ENCODE measurements at regions not wholly inside any gene's neighbourhood (a gene's known extent, or its start where the extent isn't known, plus 50 kb on each side); places are given as distances from the start of the nearest gene placed in this dataset.
"Not testable (repeated sequence)": the region's sequence is repeated elsewhere in the genome, so short reads cannot be mapped to it uniquely, and the experiment has no call there.

DNA sequence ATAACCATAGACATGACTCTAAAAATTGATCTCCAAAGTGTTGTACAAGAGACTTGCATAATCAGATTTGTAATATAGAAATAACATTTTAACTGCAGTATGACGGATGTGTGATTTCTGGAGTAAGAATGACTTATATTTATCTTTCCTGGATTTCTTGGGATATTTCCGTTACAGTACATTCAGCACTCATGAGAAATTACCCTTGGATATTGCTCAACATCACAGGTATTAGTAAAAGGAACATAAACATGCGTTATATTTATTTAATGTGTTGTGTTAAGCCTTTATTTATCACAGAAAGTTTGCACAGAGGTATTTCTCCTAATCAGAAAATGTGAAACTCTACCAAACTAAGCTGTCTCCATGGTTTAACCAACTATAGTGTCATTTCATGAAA lies 1823.9 kb upstream of the C9orf72 start:
- Histone ChIP-seq H3K27ac (ENCODE audit: low read length) (no peak overlapping the region), H3K9me3 (no peaks in the 10 kb centered on the region), H3K36me3 (ENCODE audit: control insufficient read depth in 2 of 2, extremely low read depth in 1 of 2, insufficient read depth in 1 of 2, low read length in 1 of 2) (no peaks in the 10 kb centered on the region), H3K4me1 (ENCODE audit: control insufficient read depth in 1 of 2, extremely low read depth in 1 of 2, insufficient read depth in 2 of 2, low read length in 2 of 2) (no peaks in the 10 kb centered on the region), H3K4me3 (ENCODE audit: control insufficient read depth in 1 of 2, extremely low read depth in 1 of 2, low read length in 1 of 2) (no peak overlapping the region), H3K27me3 (replicated peaks in 1 of 2; ENCODE audit: control insufficient read depth in 2 of 2, extremely low read depth in 1 of 2, insufficient read depth in 2 of 2, low read length in 1 of 2) (no peaks in the 10 kb centered on the region)
- Mint-ChIP-seq H3K27me3 (no peaks in the 10 kb centered on the region), H3K4me3 (no peak overlapping the region), H3K27ac (no peak overlapping the region), H3K4me1 (no peaks in the 10 kb centered on the region), H3K9me3 (peaks cover 0 to 9% (median 8%) of the 10 kb centered on the region in 3 donors), H3K36me3 (no peaks in the 10 kb centered on the region)
- POLR2A ChIA-PET = no interaction called here
- ATAC-seq (replicated peaks in 1 of 4) (no peak), DNase-seq (no peak)
- WGBS (ENCODE audit: insufficient coverage) = no CpG with 5 or more reads among the region's 3 CpGs
- CTCF ChIA-PET = no interaction called here

DNA sequence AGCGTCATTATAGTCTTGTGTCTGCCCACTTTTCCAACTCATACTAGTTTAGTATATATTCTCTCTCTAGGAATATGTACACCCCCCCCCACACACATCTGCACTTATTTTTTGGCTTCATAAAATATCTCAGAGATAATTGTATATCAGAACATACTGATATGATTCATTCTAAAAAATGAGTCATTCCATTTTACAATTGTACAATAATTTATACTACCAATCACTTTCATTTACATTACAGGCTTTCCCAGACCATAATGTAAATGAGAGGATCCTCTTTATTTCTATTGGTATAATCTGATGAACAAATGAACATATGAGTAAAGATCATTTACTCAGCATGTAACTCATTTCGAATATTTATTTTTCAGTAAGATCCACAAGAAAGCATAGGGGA lies 1842.9 kb upstream of the C9orf72 start:
- Mint-ChIP-seq H3K27ac (no peak overlapping the region), H3K4me1 (no peaks in the 10 kb centered on the region), H3K36me3 (no peaks in the 10 kb centered on the region), H3K9me3 (peaks cover 0 to 3% (median 0%) of the 10 kb centered on the region in 3 donors), H3K27me3 (no peaks in the 10 kb centered on the region), H3K4me3 (no peak overlapping the region)
- H3K27me3 ChIP-seq (replicated peaks in 1 of 2; ENCODE audit: control insufficient read depth in 2 of 2, extremely low read depth in 1 of 2, insufficient read depth in 2 of 2, low read length in 1 of 2) = no peaks in the 10 kb centered on the region
- H3K27ac ChIP-seq (ENCODE audit: low read length) = no peak overlapping the region
- ChIA-PET CTCF (no interaction called here), POLR2A (no interaction called here)
- ATAC-seq (replicated peaks in 1 of 4) (no peak), DNase-seq (no peak)
- no peak overlapping the region for H3K4me3 ChIP-seq (ENCODE audit: control insufficient read depth in 1 of 2, extremely low read depth in 1 of 2, low read length in 1 of 2)
- WGBS (ENCODE audit: insufficient coverage) = no CpG with 5 or more reads among the region's 2 CpGs
- H3K36me3 ChIP-seq (ENCODE audit: control insufficient read depth in 2 of 2, extremely low read depth in 1 of 2, insufficient read depth in 1 of 2, low read length in 1 of 2) = no peaks in the 10 kb centered on the region
- H3K4me1 ChIP-seq (ENCODE audit: control insufficient read depth in 1 of 2, extremely low read depth in 1 of 2, insufficient read depth in 2 of 2, low read length in 2 of 2) = no peaks in the 10 kb centered on the region
- no peaks in the 10 kb centered on the region for H3K9me3 ChIP-seq

DNA sequence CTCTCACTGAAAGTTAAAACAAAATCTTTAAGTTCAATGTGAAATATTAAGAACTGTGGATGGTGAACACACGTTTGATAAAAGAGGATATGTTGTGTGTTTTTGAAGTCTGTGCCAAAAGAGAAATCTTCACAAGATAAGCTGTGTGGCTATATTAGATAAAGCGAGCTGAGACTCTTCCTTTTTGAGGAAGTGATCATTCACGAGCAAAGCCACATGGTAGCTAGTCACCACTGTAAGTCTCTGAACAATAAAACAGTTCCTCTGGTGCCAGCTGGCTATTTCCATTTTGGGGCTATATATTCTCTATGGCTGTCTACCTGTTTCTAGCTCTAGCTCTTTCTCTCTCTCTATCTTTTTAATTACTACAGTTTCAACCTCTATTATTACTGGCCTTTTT lies 1849.2 kb upstream of the C9orf72 start:
- no peak overlapping the region for H3K27ac ChIP-seq (ENCODE audit: low read length)
- Mint-ChIP-seq H3K36me3 (no peaks in the 10 kb centered on the region), H3K27ac (no peak overlapping the region), H3K4me1 (no peaks in the 10 kb centered on the region), H3K4me3 (no peak overlapping the region), H3K9me3 (peaks cover 0 to 9% (median 5%) of the 10 kb centered on the region in 3 donors), H3K27me3 (no peaks in the 10 kb centered on the region)
- ChIA-PET POLR2A (no interaction called here), CTCF (no interaction called here)
- H3K36me3 ChIP-seq (ENCODE audit: control insufficient read depth in 2 of 2, extremely low read depth in 1 of 2, insufficient read depth in 1 of 2, low read length in 1 of 2) = no peaks in the 10 kb centered on the region
- no peak for DNase-seq
- no peaks in the 10 kb centered on the region for H3K9me3 ChIP-seq
- no peaks in the 10 kb centered on the region for H3K4me1 ChIP-seq (ENCODE audit: control insufficient read depth in 1 of 2, extremely low read depth in 1 of 2, insufficient read depth in 2 of 2, low read length in 2 of 2)
- ATAC-seq (replicated peaks in 1 of 4) = no peak
- 0% methylated on average over 1 of the region's 3 CpGs for WGBS (ENCODE audit: insufficient coverage)
- no peak overlapping the region for H3K4me3 ChIP-seq (ENCODE audit: control insufficient read depth in 1 of 2, extremely low read depth in 1 of 2, low read length in 1 of 2)
- H3K27me3 ChIP-seq (replicated peaks in 1 of 2; ENCODE audit: control insufficient read depth in 2 of 2, extremely low read depth in 1 of 2, insufficient read depth in 2 of 2, low read length in 1 of 2) = no peaks in the 10 kb centered on the region

DNA sequence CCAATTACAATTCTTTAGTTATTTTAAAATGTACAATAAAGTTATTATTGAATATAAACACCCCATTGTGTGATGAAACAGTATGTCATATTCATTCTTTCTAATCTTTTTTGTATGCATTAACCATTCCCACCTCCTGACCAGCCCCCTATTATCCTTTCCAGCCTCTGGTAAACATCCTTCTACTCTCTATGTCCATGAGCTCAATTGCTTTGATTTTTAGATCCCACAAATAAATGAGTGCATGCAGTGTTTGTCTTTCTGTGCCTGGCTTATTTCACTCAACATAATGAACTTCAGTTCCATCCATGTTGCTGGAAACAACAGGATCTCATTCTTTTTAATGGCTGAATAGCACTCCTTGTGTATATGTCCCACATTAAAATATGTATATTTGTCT lies 1858.9 kb upstream of the C9orf72 start:
- H3K9me3 ChIP-seq = no peaks in the 10 kb centered on the region
- Mint-ChIP-seq H3K4me3 (no peak overlapping the region), H3K36me3 (no peaks in the 10 kb centered on the region), H3K9me3 (peaks cover 3 to 20% (median 14%) of the 10 kb centered on the region in 3 donors), H3K27ac (no peak overlapping the region), H3K4me1 (no peaks in the 10 kb centered on the region), H3K27me3 (no peaks in the 10 kb centered on the region)
- H3K27me3 ChIP-seq (replicated peaks in 1 of 2; ENCODE audit: control insufficient read depth in 2 of 2, extremely low read depth in 1 of 2, insufficient read depth in 2 of 2, low read length in 1 of 2) = no peaks in the 10 kb centered on the region
- H3K4me1 ChIP-seq (ENCODE audit: control insufficient read depth in 1 of 2, extremely low read depth in 1 of 2, insufficient read depth in 2 of 2, low read length in 2 of 2) = no peaks in the 10 kb centered on the region
- ChIA-PET CTCF (no interaction called here), POLR2A (no interaction called here)
- H3K27ac ChIP-seq (ENCODE audit: low read length) = no peak overlapping the region
- DNase-seq = no peak
- no peak overlapping the region for H3K4me3 ChIP-seq (ENCODE audit: control insufficient read depth in 1 of 2, extremely low read depth in 1 of 2, low read length in 1 of 2)
- no peak for ATAC-seq (replicated peaks in 1 of 4)
- no peaks in the 10 kb centered on the region for H3K36me3 ChIP-seq (ENCODE audit: control insufficient read depth in 2 of 2, extremely low read depth in 1 of 2, insufficient read depth in 1 of 2, low read length in 1 of 2)

DNA sequence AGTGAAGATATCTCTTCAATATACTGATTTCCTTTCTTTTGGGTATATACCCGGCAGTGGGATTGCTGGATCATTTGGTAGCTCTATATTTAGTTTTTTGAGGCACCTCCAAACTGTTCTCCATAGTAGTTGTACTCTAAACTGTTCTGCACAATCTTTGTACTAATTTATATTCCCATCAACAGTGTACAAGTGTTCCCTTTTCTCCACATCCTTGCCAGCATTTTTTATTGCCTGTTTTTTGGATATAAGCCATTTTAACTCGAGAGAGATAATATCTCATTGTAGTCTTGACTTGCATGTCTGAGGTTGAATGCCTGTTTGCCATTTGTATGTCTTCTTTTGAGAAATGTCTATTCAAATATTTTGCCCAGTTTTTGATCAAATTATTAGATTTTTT lies 1859.4 kb upstream of the C9orf72 start:
- WGBS (ENCODE audit: insufficient coverage) = no CpG with 5 or more reads among the region's 2 CpGs
- H3K27me3 ChIP-seq (replicated peaks in 1 of 2; ENCODE audit: control insufficient read depth in 2 of 2, extremely low read depth in 1 of 2, insufficient read depth in 2 of 2, low read length in 1 of 2); CTCF ChIA-PET; ATAC-seq (replicated peaks in 1 of 4); H3K4me1 Mint-ChIP-seq; H3K27me3 Mint-ChIP-seq; H3K9me3 ChIP-seq; H3K4me3 ChIP-seq (ENCODE audit: control insufficient read depth in 1 of 2, extremely low read depth in 1 of 2, low read length in 1 of 2); H3K4me1 ChIP-seq (ENCODE audit: control insufficient read depth in 1 of 2, extremely low read depth in 1 of 2, insufficient read depth in 2 of 2, low read length in 2 of 2); H3K27ac Mint-ChIP-seq; DNase-seq; H3K27ac ChIP-seq (ENCODE audit: low read length); H3K4me3 Mint-ChIP-seq; H3K36me3 ChIP-seq (ENCODE audit: control insufficient read depth in 2 of 2, extremely low read depth in 1 of 2, insufficient read depth in 1 of 2, low read length in 1 of 2); POLR2A ChIA-PET; H3K36me3 Mint-ChIP-seq: not testable (repeated sequence)
- peaks cover 3 to 20% (median 14%) of the 10 kb centered on the region in 3 donors for H3K9me3 Mint-ChIP-seq

DNA sequence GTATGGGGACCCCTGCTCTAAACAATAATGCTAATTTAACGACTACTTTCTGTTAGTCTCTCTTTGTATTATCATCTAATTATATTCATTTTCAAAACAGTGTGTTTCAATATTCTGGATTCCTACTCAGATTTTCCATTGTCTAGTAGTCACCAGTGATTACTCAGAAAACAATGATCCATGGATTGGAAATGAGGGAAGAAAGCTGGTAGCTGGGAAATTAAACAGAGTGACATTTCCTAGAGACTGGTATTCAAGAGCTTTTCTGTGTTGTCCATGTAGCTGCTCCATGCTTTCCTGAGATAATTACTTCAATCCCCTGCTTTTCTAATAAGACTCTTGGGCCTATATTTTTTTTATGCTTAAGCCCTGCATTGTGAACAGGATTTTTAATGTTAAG lies 1862.1 kb upstream of the C9orf72 start:
- no peak for DNase-seq
- H3K4me3 ChIP-seq (ENCODE audit: control insufficient read depth in 1 of 2, extremely low read depth in 1 of 2, low read length in 1 of 2) = no peak overlapping the region
- H3K27ac ChIP-seq (ENCODE audit: low read length) = no peak overlapping the region
- H3K36me3 Mint-ChIP-seq = no peaks in the 10 kb centered on the region
- no peaks in the 10 kb centered on the region for H3K9me3 ChIP-seq
- H3K27me3 Mint-ChIP-seq = no peaks in the 10 kb centered on the region
- no CpG with 5 or more reads among the region's 1 CpG for WGBS (ENCODE audit: insufficient coverage)
- no peaks in the 10 kb centered on the region for H3K4me1 ChIP-seq (ENCODE audit: control insufficient read depth in 1 of 2, extremely low read depth in 1 of 2, insufficient read depth in 2 of 2, low read length in 2 of 2)
- ChIA-PET CTCF (no interaction called here), POLR2A (no interaction called here)
- no peaks in the 10 kb centered on the region for H3K4me1 Mint-ChIP-seq
- no peak overlapping the region for H3K27ac Mint-ChIP-seq
- H3K9me3 Mint-ChIP-seq = peaks cover 3 to 16% (median 11%) of the 10 kb centered on the region in 3 donors
- H3K27me3 ChIP-seq (replicated peaks in 1 of 2; ENCODE audit: control insufficient read depth in 2 of 2, extremely low read depth in 1 of 2, insufficient read depth in 2 of 2, low read length in 1 of 2) = no peaks in the 10 kb centered on the region
- ATAC-seq (replicated peaks in 1 of 4) = no peak
- no peak overlapping the region for H3K4me3 Mint-ChIP-seq
- no peaks in the 10 kb centered on the region for H3K36me3 ChIP-seq (ENCODE audit: control insufficient read depth in 2 of 2, extremely low read depth in 1 of 2, insufficient read depth in 1 of 2, low read length in 1 of 2)

DNA sequence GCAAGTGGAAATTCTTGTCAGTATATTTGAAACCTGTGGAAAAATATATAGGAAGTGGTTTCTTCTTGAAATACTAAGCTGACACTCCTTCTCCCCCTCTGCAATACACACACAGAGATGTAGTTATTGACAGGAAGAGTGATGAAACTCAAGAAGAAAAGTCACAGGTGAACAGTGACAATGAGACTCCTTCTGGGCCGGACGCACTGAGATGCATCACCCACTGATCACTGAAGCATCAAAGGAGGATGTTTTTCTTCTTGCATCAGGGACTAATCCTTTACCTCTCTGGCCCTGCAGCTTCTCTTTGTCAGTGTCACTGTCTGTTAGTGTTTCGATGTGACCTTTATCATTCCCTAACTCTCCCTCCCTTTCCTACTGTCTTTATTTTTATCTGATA lies 1864.2 kb upstream of the C9orf72 start:
- Histone ChIP-seq H3K9me3 (no peaks in the 10 kb centered on the region), H3K4me1 (ENCODE audit: control insufficient read depth in 1 of 2, extremely low read depth in 1 of 2, insufficient read depth in 2 of 2, low read length in 2 of 2) (no peaks in the 10 kb centered on the region), H3K36me3 (ENCODE audit: control insufficient read depth in 2 of 2, extremely low read depth in 1 of 2, insufficient read depth in 1 of 2, low read length in 1 of 2) (no peaks in the 10 kb centered on the region), H3K27me3 (replicated peaks in 1 of 2; ENCODE audit: control insufficient read depth in 2 of 2, extremely low read depth in 1 of 2, insufficient read depth in 2 of 2, low read length in 1 of 2) (no peaks in the 10 kb centered on the region), H3K4me3 (ENCODE audit: control insufficient read depth in 1 of 2, extremely low read depth in 1 of 2, low read length in 1 of 2) (no peak overlapping the region), H3K27ac (ENCODE audit: low read length) (no peak overlapping the region)
- 63% methylated on average over 2 of the region's 3 CpGs for WGBS (ENCODE audit: insufficient coverage)
- DNase-seq (no peak), ATAC-seq (replicated peaks in 1 of 4) (no peak)
- POLR2A ChIA-PET = no interaction called here
- Mint-ChIP-seq H3K27me3 (no peaks in the 10 kb centered on the region), H3K4me3 (no peak overlapping the region), H3K4me1 (no peaks in the 10 kb centered on the region), H3K27ac (no peak overlapping the region), H3K9me3 (peaks cover 6 to 16% (median 15%) of the 10 kb centered on the region in 3 donors), H3K36me3 (no peaks in the 10 kb centered on the region)
- CTCF ChIA-PET = interaction anchor here in 1 of 2 donors (1.7 kb wide), 1 partner anchor 11 kb away, joined by 3 read pairs; no protein-coding TSS in a partner anchor

Measured in T-cell (primary cell).